Left lung (tissue), 4 donors: ENCODE measurements at regions not wholly inside any gene's neighbourhood (a gene's known extent, or its start where the extent isn't known, plus 50 kb on each side); places are given as distances from the start of the nearest gene placed in this dataset.

Experiments used
- ATAC-seq: fragments of 200-7000 bp; cut with Tn5 transposase; one replicate; pipeline ENCODE4 v1.9.1; 2020; ENCODE audit warnings: moderate library complexity
- DNase-seq, 4 donors: peaks; one replicate each; pipeline ENCODE4 v3.0.0-alpha.2; 2013 to 2020
- H3K27ac ChIP-seq, 2 donors: fragments of 200-600 bp; sonication (generic) in 1 of 2; one replicate each; pipeline versions ENCODE4 v1.5.0 to v1.8.0; 2020 to 2021
- H3K27me3 ChIP-seq, 2 donors: fragments of 200-600 bp; sonication (generic) in 1 of 2; one replicate each; pipeline versions ENCODE4 v1.5.0 to v1.8.0; 2020 to 2021
- H3K36me3 ChIP-seq, 2 donors: fragments of 200-600 bp; sonication (generic) in 1 of 2; one replicate each; pipeline versions ENCODE4 v1.5.0 to v1.8.0; 2020 to 2021
- H3K4me1 ChIP-seq, 2 donors: fragments of 200-600 bp; one replicate each; pipeline ENCODE4 v1.8.0; 2021
- H3K4me3 ChIP-seq, 2 donors: fragments of 200-600 bp; sonication (generic) in 1 of 2; one replicate each; pipeline versions ENCODE4 v1.5.0 to v1.8.0; 2020 to 2021; ENCODE audit warnings: mild to moderate bottlenecking in 1 of 2
- H3K9me3 ChIP-seq, 2 donors: fragments of 200-600 bp; sonication (generic) in 1 of 2; one replicate each; pipeline versions ENCODE4 v1.5.0 to v1.8.0; 2020 to 2021
- CTCF ChIP-seq, 2 donors: fragments of 200-600 bp; sonication (generic) in 1 of 2; IDR thresholded peaks; one replicate each; pipeline versions ENCODE4 v1.5.0 to v1.8.0; 2021; ENCODE audit warnings: antibody characterized with exemption in 2 of 2
- intact Hi-C, 2 donors: fragments of 100-400 bp; cut with DNase I; formaldehyde crosslinking; loops; one replicate each; pipeline versions ENCODE4 v1.11.2 to v1.14.2; 2022
- donor health status: DM: no; HTN: yes; CAD: no.
- donor health status: DM: no; HTN: no; CAD: no.

GRCh38 chr22:27258616-27259172 lies 542.9 kb downstream of the MN1 start:
- H3K4me1 ChIP-seq, result no peaks in the 10 kb centered on the region
- H3K9me3 ChIP-seq, result peaks cover 0 to 20% of the 10 kb centered on the region in 2 donors
- no peak overlapping the region for H3K4me3 ChIP-seq
- intact Hi-C loops, result no loop called here
- no peak for TF ChIP-seq CTCF (IDR thresholded peaks at IDR 0.05)
- H3K27me3 ChIP-seq, result peaks cover 0 to 8% of the 10 kb centered on the region in 2 donors
- no peak for DNase-seq
- H3K27ac ChIP-seq, result no peak overlapping the region
- no peaks in the 10 kb centered on the region for H3K36me3 ChIP-seq
- ATAC-seq, result no peak

DNA sequence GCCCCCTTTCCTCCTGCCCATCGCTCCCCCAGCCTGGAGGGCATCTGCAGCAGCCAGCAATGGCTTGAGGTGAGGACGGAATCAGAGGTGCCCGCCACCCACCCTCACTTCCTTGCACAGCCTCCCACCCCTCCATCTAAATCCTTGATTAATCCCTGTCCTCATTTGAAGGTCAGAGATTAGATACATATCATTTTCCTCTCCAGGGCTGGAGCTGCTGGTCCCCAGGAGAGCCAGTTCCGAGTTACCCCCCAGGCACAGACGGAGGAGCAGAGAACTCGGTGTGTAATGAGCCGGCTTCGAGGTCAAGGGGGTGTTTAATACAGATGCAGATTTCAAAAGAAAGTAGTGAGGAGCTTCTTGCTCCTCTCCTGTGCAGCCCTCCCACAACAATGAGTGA lies 542.1 kb downstream of the MN1 start:
- intact Hi-C loops, result no loop called here
- Histone ChIP-seq H3K9me3 (peaks cover 0 to 20% of the 10 kb centered on the region in 2 donors), H3K36me3 (no peaks in the 10 kb centered on the region), H3K27ac (no peak overlapping the region), H3K4me3 (no peak overlapping the region), H3K4me1 (no peaks in the 10 kb centered on the region), H3K27me3 (peaks cover 0 to 8% of the 10 kb centered on the region in 2 donors)
- DNase-seq, result no peak
- ATAC-seq, result no peak
- TF ChIP-seq CTCF (IDR thresholded peaks at IDR 0.05), result no peak

GRCh38 chr22:27260087-27260698 lies 541.4 kb downstream of the MN1 start:
- TF ChIP-seq CTCF (IDR thresholded peaks at IDR 0.05), result no peak
- Histone ChIP-seq H3K9me3 (peaks cover 0 to 13% of the 10 kb centered on the region in 2 donors), H3K27me3 (peaks cover 0 to 8% of the 10 kb centered on the region in 2 donors), H3K36me3 (no peaks in the 10 kb centered on the region), H3K4me3 (no peak overlapping the region), H3K27ac (no peak overlapping the region), H3K4me1 (no peaks in the 10 kb centered on the region)
- DNase-seq (no peak), ATAC-seq (no peak)
- intact Hi-C loops, result no loop called here

DNA sequence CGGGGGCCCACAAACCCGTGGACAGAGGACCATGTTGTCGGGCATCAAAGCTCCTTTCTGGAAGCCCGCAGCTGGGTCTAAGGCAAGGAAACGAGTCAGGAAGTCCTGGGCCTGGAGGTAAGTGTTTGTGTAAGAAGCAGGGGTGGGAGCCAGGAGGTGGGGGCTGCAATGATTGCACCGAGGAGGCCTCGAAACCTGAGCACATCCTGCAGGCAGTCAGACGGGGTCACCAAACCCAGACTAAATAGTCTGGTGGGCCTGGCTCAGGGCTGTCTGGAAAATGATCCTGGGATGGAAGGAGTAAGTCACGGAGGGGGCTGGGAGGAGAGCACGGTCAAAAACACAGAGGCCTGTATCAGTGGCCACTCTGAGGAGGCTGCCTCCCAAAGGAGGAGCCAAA lies 539.2 kb downstream of the MN1 start:
- no peaks in the 10 kb centered on the region for H3K36me3 ChIP-seq
- H3K4me3 ChIP-seq, result no peak overlapping the region
- H3K27ac ChIP-seq, result no peak overlapping the region
- H3K4me1 ChIP-seq, result no peaks in the 10 kb centered on the region
- ATAC-seq (no peak), DNase-seq (no peak)
- intact Hi-C loops, result no loop called here
- peaks cover 0 to 8% of the 10 kb centered on the region in 2 donors for H3K27me3 ChIP-seq
- no peak for TF ChIP-seq CTCF (IDR thresholded peaks at IDR 0.05)
- H3K9me3 ChIP-seq, result no peaks in the 10 kb centered on the region

DNA sequence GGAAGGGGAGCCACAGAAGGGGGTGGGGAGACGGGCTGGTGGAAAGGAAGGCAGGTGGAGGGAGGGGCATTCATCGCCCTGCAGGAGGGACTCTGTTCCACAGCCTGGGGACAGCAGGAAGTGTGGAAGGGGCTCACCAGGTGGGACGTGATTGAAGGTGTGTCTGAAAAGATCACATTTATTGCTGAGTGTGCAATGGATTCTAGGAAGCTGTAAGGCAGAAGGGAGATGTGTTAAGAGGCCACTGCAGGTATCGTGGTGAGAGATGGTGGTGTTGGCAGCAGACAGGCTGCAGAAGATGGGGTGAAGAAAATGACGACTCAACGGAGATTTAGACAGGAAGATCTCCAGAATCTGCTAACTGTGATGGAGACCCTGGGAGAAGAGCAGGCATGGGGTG lies 537.4 kb downstream of the MN1 start:
- H3K27ac ChIP-seq, result no peak overlapping the region
- no peaks in the 10 kb centered on the region for H3K9me3 ChIP-seq
- H3K36me3 ChIP-seq, result no peaks in the 10 kb centered on the region
- intact Hi-C loops, result no loop called here
- TF ChIP-seq CTCF (IDR thresholded peaks at IDR 0.05), result no peak
- DNase-seq, result no peak
- ATAC-seq, result no peak
- peaks cover 0 to 2% of the 10 kb centered on the region in 2 donors for H3K27me3 ChIP-seq
- no peak overlapping the region for H3K4me3 ChIP-seq
- H3K4me1 ChIP-seq, result no peaks in the 10 kb centered on the region
